ENCODE measurements at regions not wholly inside any gene's neighbourhood (a gene's known extent, or its start where the extent isn't known, plus 50 kb on each side); places are given as distances from the start of the nearest gene placed in this dataset.

GRCh38 chr13:59266478-59267063, 897.2 kb downstream of the DIAPH3 start:
- TF ChIP-seq CTCF (IDR thresholded peaks at IDR 0.05) (no peak), POLR2A (IDR thresholded peaks at IDR 0.05) (no peak)
